Renal cortical epithelial cell (primary cell): ENCODE measurements at regions not wholly inside any gene's neighbourhood (a gene's known extent, or its start where the extent isn't known, plus 50 kb on each side); places are given as distances from the start of the nearest gene placed in this dataset.
A peak's percentile ranks its signal among the peaks of the same experiment; 100 is the strongest.
"Not testable (repeated sequence)": the region's sequence is repeated elsewhere in the genome, so short reads cannot be mapped to it uniquely, and the experiment has no call there.

Experiments used
- DNase-seq: peaks from one replicate; pipeline ENCODE4 v3.0.0-alpha.2; 2011; ENCODE audit warnings: low read depth

DNA sequence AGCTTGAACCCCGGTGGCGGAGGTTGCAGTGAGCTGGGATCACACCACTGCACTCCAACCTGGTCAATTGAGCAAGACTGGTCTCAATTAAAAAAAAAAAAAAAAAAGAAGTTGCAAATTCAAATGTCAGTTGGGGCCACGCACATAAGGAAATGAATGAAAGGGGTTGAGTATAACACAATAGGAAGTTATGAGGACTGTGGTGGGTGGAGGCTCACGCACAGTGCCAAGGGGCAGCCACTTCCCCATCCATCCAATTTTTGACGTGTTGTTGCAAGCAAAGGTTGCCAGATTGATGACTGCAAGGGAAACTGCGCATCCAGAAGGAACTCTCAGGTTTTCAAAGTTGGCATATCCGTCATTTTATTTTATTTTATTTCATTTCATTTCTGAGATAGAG is 532.2 kb downstream of the NTRK3 start:
- DNase-seq = no peak

- DNase-seq = no peak
These were observed 533.4 kb downstream of the NTRK3 start for GRCh38 chr15:87722941-87723691.

- DNase-seq = no peak
These were observed 536.3 kb downstream of the NTRK3 start for GRCh38 chr15:87720235-87720634.

- DNase-seq = no peak
These were observed 540.1 kb downstream of the NTRK3 start for GRCh38 chr15:87716422-87716821.

DNA sequence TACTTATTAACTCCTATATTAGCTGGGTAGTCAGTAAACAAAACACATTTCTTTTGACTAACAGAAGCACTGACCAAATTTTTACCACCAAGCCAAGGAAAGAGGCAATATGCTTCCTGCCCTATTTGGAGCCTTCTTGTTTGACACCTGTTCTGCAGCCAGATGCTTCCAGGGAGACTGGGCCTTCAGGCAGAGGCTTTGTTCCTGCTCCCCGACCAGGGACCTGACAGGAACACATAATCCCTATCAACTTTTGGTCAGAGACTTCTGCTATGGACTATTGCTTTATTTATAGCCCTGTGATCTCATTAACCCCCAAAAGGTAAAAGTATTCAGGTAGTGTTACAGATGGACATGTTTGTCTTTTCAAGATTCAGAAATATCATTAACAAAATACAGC is 541.3 kb downstream of the NTRK3 start:
- no peak for DNase-seq

- peak; percentile 14 for DNase-seq
These were observed 543.1 kb downstream of the NTRK3 start for GRCh38 chr15:87713475-87713879.

DNA sequence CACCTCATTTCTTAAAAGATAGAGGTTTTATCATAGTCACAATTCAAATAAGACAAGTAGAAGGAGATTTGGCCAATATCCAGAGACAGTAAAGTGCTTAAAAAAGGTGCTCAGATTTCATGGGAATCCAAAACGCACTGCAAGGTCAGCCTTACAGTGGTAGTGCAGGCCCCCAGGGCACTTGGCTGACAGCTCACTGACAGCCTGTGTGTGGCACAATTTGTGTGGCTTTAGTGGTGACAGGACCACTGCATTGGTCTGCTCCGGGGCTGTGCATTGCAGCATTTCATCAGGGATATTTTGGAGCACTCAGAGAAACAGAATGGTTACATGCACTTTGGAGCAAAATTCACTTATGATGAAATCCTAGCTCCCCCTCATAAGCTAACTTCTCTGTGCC is 544.3 kb downstream of the NTRK3 start:
- no peak for DNase-seq

- DNase-seq = peak; percentile 36
These were observed 545.5 kb downstream of the NTRK3 start for GRCh38 chr15:87711026-87711425.

GRCh38 chr15:87710406-87710805 is 546.1 kb downstream of the NTRK3 start:
- DNase-seq = no peak

- peak; percentile 12 for DNase-seq
These were observed 548.9 kb downstream of the NTRK3 start for GRCh38 chr15:87707566-87708130.

- DNase-seq = no peak
These were observed 549.5 kb downstream of the NTRK3 start for GRCh38 chr15:87707071-87707470.

DNA sequence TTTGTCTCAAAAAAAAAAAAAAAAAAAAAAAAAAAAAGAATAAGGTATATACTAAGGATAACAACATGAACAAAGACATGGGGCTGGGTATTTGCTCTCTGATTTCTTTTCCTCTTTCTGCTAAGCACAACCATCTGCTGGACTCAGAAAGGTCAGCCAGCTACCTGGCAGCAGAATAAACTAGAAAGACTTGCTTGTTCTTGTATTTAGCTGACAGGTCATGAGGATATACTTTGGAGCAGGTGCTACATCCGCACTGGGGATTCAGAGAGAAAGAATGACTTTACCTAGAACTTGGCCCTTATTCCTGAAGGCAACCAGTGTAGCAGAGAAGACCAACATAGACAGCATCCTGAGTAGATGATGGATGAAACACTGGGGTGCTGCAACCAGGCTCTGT is 550.5 kb downstream of the NTRK3 start:
- DNase-seq = no peak

DNA sequence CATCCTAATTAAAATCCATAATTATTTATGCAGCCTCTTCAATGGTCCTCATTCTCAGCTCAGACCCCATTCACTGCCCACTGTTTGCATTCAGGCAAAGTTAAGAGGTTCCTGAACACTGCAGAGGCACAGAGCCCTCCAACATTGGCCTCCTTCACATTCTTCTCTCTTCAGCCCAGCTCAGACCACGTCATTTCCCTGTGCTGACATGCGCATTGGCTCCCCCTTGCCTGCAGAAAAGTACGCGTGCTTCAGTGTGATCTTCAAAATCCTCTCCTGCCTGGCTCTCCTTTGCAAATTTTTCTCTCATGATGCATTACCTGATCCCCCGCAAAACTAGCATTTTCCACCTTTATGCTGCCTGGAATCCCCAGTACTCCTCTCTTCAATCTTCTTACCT is 552.3 kb downstream of the NTRK3 start:
- DNase-seq = no peak

DNA sequence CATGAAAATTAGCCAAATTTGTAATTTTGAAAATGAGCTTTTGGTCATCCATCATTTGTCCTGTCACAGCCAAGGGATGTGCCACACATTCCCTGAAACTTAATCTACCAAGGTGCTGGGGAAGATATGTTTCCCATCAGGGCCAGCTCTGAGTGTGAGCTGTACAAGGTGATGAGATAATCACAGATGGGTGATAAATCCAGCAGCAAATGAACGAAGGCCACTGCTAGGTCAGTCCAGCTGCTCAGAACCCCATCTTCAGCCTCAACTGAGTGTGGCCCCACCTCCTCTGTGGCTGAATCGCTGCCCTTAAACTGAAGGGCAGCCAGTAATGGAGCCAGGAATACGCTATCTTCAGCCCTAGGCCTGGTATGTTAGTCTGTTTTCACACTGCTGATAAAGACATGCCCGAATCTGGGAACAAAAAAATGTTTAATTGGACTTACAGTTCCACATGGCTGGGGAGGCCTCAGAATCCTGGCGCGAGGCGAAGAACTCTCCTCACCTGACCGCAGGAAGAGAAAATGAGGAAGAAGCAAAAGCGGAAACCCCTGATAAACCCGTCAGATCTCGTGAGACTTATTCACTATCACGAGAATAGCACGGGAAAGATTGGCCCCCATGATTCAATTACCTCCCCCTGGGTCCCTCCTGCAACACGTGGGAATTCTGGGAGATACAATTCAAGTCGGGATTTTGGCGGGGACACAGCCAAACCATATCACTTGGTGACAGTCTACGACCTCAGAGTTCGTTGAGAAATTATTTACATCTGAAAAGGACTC is 553.0 kb downstream of the NTRK3 start:
- DNase-seq = no peak

DNA sequence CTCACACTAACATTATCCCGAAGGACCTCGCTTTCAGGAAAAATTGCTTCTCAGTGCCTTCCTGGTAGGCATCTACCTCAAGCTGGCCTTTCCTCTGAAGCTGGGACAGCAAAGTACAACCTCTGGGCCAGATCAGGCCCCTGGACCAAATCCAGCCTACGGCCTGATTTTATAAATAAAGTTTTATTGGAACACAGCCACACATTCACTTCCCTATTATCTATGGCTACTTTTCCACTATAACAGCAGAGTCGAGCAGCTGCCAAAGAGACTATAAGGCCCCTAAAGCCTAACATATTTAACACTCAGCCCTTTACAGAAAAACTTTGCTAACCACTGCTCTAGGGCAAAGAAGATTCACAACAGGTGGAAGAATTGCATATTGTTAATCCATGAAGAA is 554.3 kb downstream of the NTRK3 start:
- DNase-seq = no peak

DNA sequence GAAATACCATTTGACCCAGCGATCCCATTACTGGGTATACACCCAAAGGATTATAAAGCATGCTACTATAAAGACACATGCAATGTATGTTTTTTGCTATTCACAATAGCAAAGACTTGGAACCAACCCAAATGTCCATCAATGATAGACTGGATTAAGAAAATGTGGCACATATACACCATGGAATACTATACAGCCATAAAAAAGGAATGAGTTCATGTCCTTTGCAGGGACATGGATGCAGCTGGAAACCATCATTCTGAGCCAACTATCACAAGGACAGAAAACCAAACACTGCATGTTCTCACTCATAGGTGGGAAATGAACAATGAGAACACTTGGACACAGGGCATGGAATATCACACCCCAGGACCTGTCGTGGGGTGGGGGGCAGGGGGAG is 558.1 kb downstream of the NTRK3 start:
- DNase-seq = not testable (repeated sequence)

- DNase-seq = no peak
These were observed 566.8 kb downstream of the NTRK3 start for GRCh38 chr15:87689716-87690115.

DNA sequence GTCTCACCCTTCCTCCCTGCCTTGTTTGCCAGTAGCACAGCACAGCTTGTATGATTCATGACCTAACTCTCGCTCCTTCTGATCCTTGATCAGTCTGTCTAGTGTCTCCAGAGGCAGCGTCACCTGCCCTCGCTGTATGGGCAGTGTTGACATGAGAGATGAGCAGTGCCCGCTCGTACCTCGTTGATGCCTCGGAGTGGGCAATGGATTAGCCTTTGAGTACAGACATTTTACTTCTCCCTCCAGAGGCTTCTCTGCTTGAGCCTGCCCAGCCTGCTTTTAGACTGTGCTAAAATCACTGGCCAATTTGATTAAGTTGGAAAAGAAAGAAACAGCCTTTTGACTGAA is 569.0 kb downstream of the NTRK3 start:
- no peak for DNase-seq

- no peak for DNase-seq
These were observed 569.6 kb downstream of the NTRK3 start for GRCh38 chr15:87686841-87687522.

DNA sequence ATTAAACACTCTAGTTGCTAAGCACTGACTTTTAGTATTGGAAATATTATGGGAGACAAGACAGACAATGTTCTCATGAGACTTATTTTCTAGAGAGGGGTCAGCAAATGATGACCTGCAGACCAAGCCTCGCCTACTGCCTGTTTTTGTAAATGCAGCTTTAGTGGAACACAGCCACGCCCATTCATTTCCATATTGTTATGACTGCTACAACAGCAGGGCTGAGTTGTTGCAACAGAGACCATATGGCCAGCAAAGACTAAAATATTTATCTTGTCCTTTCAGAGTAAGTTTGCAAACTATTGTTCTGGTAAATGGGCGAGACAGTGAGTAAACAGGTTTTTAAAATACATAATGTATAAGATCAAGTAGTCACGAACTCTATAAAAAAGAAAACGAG is 570.2 kb downstream of the NTRK3 start:
- DNase-seq = no peak

GRCh38 chr15:87682527-87682926 is 574.0 kb downstream of the NTRK3 start:
- DNase-seq = no peak

DNA sequence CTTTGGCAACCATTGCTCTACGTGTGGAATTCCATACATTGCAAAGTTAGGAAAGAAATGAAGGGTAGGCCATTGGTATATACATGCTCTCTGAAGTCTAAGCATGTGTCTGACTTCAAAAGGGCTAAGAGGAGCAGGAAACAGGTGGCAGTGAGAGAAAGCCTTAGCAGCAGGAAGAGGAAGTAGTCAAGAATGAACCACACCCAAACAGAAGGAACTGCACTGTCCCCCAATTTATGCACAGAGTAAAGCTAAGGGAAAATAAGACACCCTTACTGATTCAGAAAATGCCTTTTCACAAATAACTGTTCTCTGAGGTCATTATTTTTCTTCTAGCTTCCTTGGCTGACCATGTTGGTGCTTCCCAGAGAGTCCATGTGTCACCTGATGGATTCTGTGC is 575.4 kb downstream of the NTRK3 start:
- DNase-seq = peak; percentile 1

DNA sequence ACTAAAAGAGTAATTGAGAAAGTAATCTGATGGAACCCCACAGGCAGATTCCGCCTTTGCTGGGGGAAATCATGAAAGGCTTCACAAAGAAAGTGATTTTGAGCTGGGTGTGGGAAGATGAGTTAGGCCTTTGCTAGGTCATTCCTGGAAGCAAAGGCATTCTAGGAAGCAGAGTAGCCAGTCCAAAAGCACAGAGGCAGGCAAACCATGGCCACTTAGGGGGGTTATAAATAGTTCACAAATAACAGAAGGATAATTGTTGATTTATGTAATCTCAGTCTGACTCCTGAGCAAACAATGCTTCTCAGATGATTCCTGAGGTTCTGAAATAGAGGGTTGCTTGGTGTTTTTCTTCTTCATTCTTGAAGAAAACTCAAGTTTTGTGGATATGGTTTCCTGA is 576.3 kb downstream of the NTRK3 start:
- no peak for DNase-seq
